GM18498 (cell line): ENCODE measurements at regions not wholly inside any gene's neighbourhood (a gene's known extent, or its start where the extent isn't known, plus 50 kb on each side); places are given as distances from the start of the nearest gene placed in this dataset.
A peak's percentile ranks its signal among the peaks of the same experiment; 100 is the strongest.

ENCODE experiments used
- ATAC-seq: cut with Tn5 transposase; IDR thresholded peaks from one replicate; pipeline ENCODE4 v1.9.1; 2021; ENCODE audit warnings: mild to moderate bottlenecking, moderate library complexity; ENCODE audit not compliant: unreplicated experiment

DNA sequence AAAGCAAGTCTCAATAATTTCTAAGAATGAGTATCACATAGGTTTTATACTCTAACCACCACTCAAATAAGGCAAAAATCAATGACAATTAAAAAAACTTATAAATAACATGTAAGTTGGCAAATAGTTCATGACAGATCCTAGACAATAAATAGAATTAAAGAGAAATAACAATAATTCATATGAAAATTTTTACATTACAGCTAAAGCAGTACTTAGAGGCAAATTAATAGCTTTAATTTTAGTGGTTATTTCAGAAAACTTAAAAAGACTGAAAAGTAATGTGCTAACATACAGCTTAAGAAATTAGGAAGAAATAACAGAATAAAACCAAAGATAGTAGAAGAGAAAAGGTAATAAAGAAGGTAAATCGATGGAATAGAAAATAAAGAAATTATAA is 179.9 kb upstream of the SPAG17 start:
- no peak for ATAC-seq

DNA sequence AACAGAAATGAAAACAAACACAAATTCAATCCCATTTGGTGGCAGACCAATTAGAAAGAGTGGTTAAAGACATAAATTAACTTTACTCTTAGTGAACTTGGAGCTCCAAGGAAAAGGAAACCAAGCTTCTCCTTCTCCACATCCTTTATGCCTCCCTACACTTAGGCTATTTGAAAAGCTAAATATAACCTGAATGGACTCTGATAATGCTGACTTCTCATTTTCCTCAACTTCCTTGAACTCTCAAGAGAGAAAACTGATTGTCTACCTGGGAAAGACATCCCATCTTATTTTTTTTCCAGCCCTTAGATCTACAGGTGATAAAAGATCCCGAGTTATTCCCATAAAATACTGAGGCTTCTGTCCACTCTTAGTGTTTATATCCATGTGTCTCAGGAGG is 178.4 kb upstream of the SPAG17 start:
- ATAC-seq: no peak

DNA sequence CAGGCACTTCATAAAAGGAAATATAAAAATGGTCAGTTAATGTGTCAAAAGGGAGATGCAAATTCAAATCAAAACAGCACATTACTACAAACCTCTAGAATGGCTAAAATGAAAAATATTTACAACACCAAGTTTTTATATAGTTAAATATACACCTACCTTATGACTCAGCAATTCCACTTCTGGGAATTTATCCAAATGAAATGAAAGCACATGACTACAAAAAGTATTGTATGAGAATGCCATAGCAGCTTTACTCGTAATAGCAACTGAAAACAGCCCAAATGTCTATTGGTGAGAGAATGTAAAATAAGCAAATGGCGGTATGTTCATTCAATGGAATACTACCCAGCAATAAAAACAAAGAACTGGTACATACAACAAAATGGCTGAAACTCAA is 175.8 kb upstream of the SPAG17 start:
- no peak for ATAC-seq

DNA sequence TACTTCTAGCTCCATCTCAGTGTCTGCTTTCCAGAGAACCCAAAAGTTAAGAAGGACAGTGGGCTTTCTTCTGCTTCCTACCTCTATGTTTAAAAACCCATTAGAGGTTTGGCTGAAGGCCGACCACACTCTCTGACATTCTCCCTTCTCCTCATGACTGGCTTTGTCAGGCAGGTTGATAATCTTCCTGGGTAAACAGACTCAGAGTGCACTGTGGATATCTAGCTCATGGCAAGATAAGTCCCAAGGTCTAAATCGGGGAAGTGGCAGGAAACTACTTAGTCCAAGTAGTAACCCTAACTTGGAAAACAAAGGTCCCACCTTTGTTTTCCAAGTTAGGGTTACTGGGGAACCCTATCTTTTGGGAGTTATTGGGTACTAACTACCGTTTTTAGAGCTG is 161.9 kb upstream of the SPAG17 start:
- ATAC-seq: no peak

DNA sequence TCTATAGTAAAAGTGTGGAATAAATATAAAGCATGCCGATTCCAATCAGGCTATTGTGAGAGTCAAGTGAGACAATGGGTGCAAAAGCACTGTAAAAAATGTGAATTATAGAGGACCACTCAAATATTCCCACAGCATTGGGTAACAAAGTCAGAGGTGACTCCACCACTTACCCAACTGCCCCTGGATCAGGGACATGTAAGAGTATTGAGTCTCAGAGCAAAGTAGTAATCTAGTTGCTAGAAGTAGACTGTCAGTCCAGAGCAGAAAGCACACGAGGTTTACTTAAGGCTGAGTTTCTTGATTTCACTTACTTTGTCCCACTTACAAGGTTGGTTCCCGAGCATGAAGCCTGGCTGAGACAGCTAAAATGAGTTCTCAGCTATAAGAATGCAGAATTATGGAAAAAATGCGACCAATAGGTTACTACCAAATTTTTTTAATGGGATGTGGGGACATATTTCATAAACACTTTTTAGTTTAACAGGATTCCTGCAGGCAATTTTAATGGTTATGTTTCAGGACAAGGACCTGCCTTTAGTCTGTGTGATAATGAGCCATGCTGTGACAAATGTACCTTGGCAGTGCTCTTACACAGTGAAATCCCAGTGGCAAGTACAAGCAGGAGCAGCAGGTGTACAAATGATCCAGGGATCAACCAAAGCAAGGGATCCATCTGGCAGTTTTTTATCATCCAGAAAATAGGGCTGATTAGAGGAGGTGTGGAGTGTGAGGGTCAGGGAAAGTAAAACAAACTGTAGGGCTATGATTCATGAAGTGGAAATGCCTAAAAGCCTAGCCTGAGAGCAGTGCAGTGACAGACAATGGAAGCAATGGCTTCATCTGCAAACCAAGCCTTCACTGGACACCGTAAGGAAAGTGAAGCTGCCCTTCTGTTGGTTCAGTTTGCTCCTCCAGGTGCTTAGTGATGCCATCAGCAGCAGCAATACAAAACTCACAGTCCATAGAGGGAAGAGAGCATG is 156.2 kb upstream of the SPAG17 start:
- no peak for ATAC-seq

DNA sequence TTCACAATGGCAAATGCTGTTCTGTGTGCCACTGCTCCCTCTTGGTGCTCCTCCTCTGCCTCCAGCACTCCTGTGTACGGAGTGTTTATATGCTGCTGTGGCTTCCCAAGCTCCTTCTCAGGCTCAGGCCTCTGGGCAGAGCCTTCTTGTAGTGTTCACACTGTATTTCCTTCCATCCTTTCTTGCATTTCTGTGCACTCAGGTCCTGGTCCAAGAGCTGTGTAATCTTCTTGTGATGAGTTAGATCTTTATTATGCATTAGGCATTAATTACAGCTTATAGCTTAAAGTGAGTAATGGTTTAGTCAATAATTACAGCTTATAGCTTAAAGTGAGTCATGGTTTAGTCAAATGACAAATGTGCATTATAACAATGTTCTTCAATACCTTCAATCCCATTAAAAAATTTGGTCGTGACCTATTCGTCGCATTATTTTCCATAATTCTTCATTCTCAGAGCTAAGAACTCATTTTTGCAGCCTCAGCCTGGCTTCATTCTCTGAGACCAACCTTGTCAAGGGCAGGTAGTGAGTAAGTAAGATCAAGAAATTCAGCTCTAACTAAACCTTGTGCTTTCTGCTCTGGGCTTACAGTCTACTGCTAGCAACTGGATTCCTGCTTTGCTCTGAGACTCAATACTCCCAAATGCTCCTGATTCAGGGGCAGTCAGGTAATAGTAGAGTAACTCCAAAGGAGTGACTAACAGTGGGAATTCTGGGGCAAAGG is 154.5 kb upstream of the SPAG17 start:
- ATAC-seq: no peak

DNA sequence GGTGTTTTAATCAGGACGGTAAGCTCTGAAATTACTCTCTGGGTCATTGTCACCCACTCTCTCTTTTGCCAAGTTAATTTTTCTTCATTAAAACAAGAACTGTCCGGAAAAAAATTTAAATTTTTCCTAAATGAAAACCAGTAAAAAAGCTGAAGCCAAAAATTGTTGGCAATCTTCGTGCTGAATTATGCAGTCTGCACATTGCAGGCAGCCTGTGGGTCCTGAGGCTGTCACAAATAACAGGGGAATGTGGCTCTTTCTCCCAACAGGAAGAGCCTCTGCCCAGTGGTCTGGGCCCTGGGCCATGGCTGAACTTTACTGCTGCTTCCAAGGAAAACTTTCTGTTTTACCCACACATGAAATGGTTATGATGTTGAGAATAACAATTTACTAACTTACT is 153.9 kb upstream of the SPAG17 start:
- no peak for ATAC-seq

DNA sequence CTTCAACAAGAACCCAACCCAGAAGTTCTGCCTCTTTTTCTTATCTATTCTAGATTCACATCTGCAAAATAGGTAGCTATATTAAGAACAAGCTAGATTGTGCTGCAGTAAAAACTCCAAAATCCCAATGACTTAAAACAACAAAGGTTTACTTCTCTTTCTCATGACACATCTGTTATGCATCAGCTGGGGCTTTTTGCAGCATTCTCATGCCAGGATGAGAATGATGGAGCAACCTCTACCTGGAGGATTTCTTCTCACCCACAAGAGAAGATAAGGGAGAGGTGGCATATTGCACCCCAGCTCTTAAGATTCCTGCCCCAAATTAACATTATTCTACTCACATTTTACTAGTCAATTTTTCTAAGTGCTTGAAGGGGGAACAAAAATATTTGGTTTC is 152.3 kb upstream of the SPAG17 start:
- no peak for ATAC-seq

DNA sequence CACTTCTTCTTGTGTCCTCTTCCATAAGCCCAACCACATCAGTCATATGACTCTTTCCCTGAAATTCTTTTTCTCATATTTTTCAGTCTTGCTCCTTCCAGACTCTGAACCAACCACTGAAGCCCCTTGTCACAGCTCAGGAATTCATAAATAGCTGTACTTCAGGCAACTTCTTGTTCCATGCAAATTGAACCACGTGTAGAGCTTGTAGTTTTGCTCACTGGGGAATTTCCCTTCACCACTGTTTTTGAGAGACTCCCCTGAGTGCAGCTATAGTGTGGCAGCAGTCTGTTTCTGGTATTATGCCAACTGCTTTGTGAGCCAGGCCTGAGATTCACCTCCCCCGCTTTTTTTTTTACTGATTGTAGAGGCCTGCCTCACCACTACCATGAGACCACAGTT is 150.3 kb upstream of the SPAG17 start:
- ATAC-seq: peak; percentile 94

DNA sequence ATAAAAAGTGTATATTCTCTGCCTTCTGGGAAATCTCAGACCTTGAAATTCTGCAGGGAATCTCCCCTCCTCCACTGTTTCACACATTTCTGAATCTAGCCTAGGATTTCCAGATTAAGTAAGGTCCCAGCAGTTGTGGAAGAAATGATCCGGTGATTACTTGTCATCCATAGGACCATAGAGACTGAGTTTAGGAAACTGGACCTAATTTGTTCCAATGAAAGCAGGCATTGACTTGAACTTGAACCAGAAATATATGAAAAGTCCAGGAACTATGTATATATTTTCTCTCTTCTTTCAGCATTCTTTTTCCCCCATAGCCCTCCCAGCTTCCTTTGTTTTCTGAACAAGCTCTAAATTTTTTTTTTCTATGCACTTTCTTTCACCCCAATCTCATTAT is 149.5 kb upstream of the SPAG17 start:
- no peak for ATAC-seq

DNA sequence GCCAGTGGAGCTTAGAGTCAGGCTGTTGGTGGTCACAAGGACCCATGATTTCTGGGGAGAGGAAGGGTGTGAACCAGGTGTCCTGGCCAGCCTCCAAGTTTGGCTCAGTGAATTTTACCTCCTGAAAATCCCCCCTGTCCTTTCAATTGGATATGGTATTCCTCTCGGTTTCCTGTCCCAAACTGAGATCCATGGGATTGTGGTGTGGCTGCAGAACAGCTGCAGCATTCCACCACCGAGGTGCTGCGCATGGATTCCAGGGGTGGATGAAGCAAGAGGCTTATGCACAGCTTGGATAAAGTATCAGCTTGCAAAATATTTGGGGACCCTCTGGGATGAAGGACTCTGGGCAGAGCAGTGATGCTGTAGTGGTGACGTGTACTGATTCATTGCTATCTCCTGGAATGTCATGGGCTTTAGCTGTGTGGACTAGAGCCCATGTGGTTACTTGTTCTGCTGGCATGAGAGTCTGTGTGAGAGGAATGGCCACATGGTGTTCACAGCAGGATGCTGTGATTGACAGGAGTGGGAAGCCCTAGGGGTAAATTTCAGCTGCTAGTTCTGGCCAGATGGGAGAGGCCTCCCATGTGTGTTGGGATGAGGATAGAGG is 148.7 kb upstream of the SPAG17 start:
- no peak for ATAC-seq

DNA sequence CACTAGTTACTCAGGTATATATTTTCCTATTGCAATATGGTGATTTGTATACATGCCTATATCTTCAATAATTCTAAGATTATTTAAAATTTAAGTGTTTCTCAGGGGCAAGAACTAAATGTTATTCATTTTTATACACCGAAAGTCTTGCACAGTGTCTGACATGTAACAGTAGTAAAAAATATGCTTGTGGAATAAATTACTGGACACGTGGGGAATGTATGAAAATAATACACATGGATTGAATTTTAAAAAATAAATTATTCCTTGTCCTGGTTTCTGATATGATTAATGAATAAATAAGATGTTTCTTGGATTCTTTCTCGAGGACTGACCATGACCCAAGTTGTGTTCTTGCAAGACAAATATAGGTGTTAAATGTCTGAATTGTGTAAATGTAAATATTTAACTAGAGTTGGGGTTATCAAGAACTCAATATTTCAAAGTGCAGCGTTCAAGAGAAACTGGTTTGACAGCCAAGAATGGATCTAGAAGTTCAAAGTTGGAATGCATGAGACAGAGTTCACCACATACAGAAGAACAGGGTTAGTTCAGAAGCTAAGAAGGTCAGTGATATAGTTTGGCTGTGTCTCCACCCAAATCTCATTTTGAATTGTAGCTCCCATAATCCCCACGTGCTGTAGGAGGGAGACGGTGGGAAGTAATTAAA is 142.1 kb upstream of the SPAG17 start:
- no peak for ATAC-seq

DNA sequence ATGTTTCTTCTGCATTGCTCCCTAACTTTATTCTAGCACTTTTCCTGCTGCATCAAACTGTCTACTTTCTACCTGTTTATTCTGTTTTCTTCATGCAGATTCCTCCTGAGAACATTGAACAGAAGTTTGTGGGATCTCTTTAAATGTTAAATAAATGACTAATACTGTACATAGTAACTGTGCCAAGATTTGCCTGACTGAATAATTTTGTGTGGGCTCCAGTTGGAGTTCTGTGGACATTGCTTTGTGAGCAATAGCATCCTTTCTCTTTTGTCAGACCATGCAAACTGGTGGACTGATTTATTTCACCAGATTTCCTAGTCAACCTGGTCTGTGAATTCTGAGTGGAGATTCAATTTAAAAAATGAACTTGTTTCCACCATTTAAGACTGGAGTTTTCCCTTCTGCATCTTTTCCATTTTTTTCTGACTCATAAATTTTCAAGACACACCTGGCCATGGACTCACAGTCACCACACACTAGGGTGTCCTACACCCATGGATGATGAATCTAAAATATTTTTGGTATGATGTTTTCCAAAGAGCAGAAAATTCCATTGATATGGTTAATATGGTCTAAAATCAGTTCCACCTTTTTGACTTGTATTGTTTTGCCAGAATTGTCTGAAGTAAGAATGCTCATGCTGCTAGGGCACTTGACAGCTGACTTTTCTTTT is 140.7 kb upstream of the SPAG17 start:
- no peak for ATAC-seq

DNA sequence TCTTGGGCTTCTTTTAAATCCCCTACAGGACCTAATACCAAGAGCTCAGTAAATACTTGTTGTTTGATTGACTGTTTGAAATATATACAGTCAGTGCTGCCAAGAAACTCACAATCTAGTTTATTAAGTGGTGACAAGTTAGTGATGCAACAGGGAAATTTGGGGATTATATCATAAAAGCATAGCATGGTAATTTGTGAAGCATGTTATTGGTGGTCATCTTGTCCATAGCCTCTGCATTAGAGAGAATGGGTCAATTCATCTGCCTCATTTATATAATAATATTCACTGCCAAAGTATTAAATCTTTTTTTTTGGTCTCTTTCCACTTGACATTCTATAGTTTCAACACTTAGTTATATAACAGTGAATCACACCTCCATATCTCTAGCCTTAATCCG is 138.2 kb upstream of the SPAG17 start:
- no peak for ATAC-seq

DNA sequence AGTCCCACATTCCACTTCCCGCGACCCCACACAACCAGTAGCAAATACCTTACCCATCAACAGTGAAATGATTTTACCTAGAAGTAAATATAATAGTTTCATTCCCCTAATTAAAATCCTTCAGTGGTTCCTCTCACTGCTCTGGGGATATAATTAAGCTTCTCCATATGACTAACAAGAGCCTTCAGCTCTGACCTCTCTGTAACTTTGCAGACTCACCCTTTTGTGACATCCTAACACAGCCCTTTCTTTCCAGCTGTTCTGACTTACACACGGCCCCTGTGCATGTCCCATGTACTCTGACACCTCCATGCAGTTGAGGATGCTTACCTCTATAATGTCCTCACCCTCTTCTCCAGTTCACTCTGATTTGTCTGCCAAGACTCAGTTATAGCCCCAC is 137.3 kb upstream of the SPAG17 start:
- ATAC-seq: no peak

DNA sequence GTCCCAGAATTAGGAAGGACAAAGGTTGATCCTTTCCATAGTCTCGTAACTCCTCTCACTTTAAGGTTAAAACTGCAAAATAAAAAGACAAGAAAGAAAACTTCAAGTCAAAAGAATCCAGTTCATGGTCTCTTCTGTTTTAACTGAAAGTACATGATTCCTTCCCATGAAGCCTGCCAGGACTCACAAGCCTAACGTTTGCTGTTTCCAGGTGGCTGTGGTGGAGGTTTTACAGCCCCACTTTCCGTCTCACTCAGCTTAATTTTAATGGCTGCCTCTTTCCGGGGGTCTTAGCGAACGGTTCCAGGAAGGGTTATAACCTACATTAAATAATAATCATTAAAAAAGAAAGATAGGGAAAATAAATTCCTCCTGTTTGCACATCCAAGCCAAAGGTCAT is 136.8 kb upstream of the SPAG17 start:
- no peak for ATAC-seq

DNA sequence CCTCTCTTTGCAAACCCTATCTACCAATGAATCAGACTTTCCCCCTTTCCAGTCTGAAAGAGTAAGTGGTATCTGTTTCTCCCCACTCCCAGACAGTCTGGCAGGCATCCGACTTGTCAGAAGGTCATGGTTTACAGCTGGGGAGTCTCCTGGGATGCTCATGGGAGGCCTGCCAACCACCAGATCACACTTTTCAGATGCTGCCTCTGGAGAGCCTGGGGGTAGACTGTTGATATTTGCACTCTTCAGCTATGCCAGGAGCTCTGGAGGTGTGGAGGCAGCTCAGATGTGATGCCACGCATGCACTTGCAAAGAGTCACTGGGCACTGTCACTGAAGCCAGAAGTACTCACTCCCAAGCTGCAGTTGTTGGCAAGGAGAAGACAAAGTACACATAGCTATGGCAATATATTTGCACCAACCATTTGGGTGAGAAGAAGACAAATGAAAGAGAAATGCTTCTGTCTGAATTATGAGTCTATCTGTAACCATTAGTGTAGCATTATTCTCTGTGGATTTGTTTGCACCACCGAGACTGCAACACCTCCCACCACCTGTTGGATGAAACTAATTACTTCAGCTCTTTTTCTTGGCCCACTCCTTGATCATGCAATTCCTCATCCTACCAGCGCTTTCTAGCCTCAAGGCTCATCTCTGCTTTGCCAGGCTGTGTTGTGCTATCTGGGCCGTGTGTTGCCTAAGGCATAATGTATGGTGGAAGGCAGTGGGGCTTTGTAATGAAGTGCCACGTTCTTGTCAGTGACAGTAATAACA is 133.0 kb upstream of the SPAG17 start:
- no peak for ATAC-seq

DNA sequence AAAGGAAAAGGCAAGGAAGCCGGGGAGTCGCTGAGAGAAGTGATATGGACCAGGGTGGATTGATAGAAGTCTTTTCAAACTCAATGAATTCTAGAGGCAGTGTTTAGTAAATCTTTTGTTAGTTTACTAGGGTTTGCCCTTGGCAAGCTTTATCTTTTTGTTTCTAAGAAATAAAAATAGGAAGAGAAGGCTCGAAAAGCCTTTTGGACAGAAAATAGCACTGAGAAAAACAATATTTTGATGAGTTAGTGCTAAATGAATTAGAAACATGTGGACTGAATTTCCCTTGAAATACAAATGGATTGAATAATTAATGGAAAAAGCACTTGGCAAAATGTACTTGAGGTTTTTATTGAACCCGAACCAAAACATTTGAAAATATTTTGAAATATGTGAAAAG is 121.8 kb upstream of the SPAG17 start:
- ATAC-seq: no peak

DNA sequence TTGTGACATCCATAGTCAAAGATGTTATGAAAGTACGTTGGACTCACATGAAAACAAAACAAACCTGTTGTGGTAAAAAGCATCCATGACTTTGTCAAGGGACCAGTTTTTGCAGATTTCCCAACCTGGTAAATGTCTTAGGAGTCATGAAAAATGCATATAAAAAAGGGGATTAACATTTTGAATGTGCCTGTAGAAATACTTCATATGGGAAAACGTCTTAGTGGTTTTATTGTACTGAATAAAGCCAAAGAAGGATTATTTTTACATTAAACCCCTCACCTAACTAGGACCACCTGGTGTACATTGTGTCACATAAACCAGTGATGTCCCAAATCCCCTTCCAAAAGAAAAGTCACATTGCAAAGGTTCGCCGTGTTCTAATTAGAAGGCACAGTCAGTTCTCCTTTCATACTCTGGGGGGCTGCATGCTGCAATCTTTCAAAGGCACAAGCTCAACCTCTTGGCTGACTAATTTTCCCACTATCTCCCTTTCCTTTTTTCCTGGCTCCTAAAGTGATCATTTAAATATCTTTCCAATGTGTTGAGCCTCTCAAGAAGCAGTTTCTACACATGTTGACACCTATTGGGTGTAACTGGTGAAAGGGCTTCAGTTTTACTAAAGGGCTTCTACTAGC is 119.8 kb upstream of the SPAG17 start:
- ATAC-seq: no peak
